SK-N-DZ (cell line): ENCODE measurements at regions not wholly inside any gene's neighbourhood (a gene's known extent, or its start where the extent isn't known, plus 50 kb on each side); places are given as distances from the start of the nearest gene placed in this dataset.

ENCODE experiments used
- DNase-seq: peaks from one replicate; pipeline ENCODE4 v3.0.0-alpha.2; 2015; ENCODE audit warnings: low spot score

- no peak for DNase-seq
Observed at GRCh38 chr6:43852350-43852864, 82.4 kb downstream of the VEGFA start.

- DNase-seq, result no peak
Observed at GRCh38 chr6:43851204-43851865, 81.3 kb downstream of the VEGFA start.

GRCh38 chr6:43850314-43851203 is 80.5 kb downstream of the VEGFA start:
- DNase-seq, result no peak

GRCh38 chr6:43849844-43850243 is 79.8 kb downstream of the VEGFA start:
- no peak for DNase-seq

GRCh38 chr6:43848671-43849391 is 78.8 kb downstream of the VEGFA start:
- no peak for DNase-seq

GRCh38 chr6:43847741-43848630 is 78.0 kb downstream of the VEGFA start:
- DNase-seq, result peak; percentile 38

- DNase-seq, result no peak
Observed at GRCh38 chr6:43846556-43846955, 76.5 kb downstream of the VEGFA start.

GRCh38 chr6:43845646-43846045 is 75.6 kb downstream of the VEGFA start:
- no peak for DNase-seq

GRCh38 chr6:43843669-43844171 is 73.7 kb downstream of the VEGFA start:
- no peak for DNase-seq

- no peak for DNase-seq
Observed at GRCh38 chr6:43843097-43843645, 73.2 kb downstream of the VEGFA start.

GRCh38 chr6:43842231-43842794 is 72.3 kb downstream of the VEGFA start:
- DNase-seq, result no peak

- no peak for DNase-seq
Observed at GRCh38 chr6:43840490-43841218, 70.6 kb downstream of the VEGFA start.

- peak; percentile 64 for DNase-seq
Observed at GRCh38 chr6:43838276-43839036, 68.4 kb downstream of the VEGFA start.

- no peak for DNase-seq
Observed at GRCh38 chr6:43837507-43837906, 67.5 kb downstream of the VEGFA start.

- DNase-seq, result no peak
Observed at GRCh38 chr6:43836507-43837240, 66.7 kb downstream of the VEGFA start.
